Thyroid gland (tissue), 4 donors: ENCODE measurements at regions not wholly inside any gene's neighbourhood (a gene's known extent, or its start where the extent isn't known, plus 50 kb on each side); places are given as distances from the start of the nearest gene placed in this dataset.

Source experiments
- DNase-seq, 2 donors: peaks; one replicate each; pipeline ENCODE4 v3.0.0-alpha.2; 2019
- H3K27ac ChIP-seq, 3 donors: fragments of 200-600 bp; sonication (generic); 1 replicate in 2 of 3; 2 replicates in 1 of 3; pipeline ENCODE4 v1.5.1; 2016 to 2019; ENCODE audit warnings: mild to moderate bottlenecking in 1 of 3, moderate library complexity in 1 of 3
- H3K27me3 ChIP-seq: fragments of 200-600 bp; sonication (generic); one replicate; pipeline ENCODE4 v1.5.1; 2019
- H3K36me3 ChIP-seq, 2 donors: fragments of 200-600 bp; sonication (generic); one replicate each; pipeline ENCODE4 v1.5.1; 2016 to 2019
- H3K4me1 ChIP-seq, 2 donors: fragments of 200-600 bp; sonication (generic); one replicate each; pipeline ENCODE4 v1.5.1; 2017 to 2019
- H3K4me3 ChIP-seq, 3 donors: fragments of 200-600 bp; sonication (generic); replicated peaks in 1 of 3; 1 replicate in 2 of 3; 2 replicates in 1 of 3; pipeline ENCODE4 v1.5.1; 2016; ENCODE audit warnings: mild to moderate bottlenecking in 1 of 3
- H3K9me3 ChIP-seq: fragments of 200-600 bp; sonication (generic); one replicate; pipeline ENCODE4 v1.5.1; 2017
- POLR2A ChIP-seq, 2 donors: fragments of 450-650 bp; IDR thresholded peaks; one replicate each; pipeline ENCODE4 v1.6.1; 2017; ENCODE audit warnings: antibody characterized with exemption in 2 of 2, mild to moderate bottlenecking in 2 of 2, moderate library complexity in 1 of 2
- WGBS, 2 donors: methylation state at CpG; one replicate each; pipeline ENCODE4 v1.1.5; 2017; 5-methylcytosine and 5-hydroxymethylcytosine counted together
- intact Hi-C: fragments of 100-400 bp; cut with DNase I; formaldehyde crosslinking; loops from one replicate; pipeline ENCODE4 v1.15.1; 2023
- TF ChIP-seq, protein P1 (sequence below), 6 experiments: fragments of 200-600 bp in 3 of 6; fragments of 450-650 bp in 3 of 6; sonication (generic) in 3 of 6; IDR thresholded peaks; one replicate each; pipeline ENCODE4 v1.5.1; 2016 to 2019; ENCODE audit warnings: antibody characterized with exemption in 6 of 6, mild to moderate bottlenecking in 2 of 6, inconsistent platforms in 1 of 6, moderate library complexity in 1 of 6

GRCh38 chr3:140834266-140835037 lies 107.2 kb upstream of the SLC25A36 start:
- Histone ChIP-seq H3K9me3 (no peaks in the 10 kb centered on the region), H3K27ac (no peak overlapping the region), H3K4me1 (no peaks in the 10 kb centered on the region), H3K27me3 (no peaks in the 10 kb centered on the region), H3K4me3 (no peak overlapping the region), H3K36me3 (no peaks in the 10 kb centered on the region)
- 68 to 72% methylated on average over 5 of the region's 5 CpGs for WGBS, 2 donors
- DNase-seq = no peak
- intact Hi-C loops = no loop called here
- TF ChIP-seq, protein P1, sequence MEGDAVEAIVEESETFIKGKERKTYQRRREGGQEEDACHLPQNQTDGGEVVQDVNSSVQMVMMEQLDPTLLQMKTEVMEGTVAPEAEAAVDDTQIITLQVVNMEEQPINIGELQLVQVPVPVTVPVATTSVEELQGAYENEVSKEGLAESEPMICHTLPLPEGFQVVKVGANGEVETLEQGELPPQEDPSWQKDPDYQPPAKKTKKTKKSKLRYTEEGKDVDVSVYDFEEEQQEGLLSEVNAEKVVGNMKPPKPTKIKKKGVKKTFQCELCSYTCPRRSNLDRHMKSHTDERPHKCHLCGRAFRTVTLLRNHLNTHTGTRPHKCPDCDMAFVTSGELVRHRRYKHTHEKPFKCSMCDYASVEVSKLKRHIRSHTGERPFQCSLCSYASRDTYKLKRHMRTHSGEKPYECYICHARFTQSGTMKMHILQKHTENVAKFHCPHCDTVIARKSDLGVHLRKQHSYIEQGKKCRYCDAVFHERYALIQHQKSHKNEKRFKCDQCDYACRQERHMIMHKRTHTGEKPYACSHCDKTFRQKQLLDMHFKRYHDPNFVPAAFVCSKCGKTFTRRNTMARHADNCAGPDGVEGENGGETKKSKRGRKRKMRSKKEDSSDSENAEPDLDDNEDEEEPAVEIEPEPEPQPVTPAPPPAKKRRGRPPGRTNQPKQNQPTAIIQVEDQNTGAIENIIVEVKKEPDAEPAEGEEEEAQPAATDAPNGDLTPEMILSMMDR (IDR thresholded peaks at IDR 0.05) = no peak
- TF ChIP-seq POLR2A (IDR thresholded peaks at IDR 0.05) = no peak

- TF ChIP-seq, protein P1 (IDR thresholded peaks at IDR 0.05) = no peak
- no peak for TF ChIP-seq POLR2A (IDR thresholded peaks at IDR 0.05)
- no peaks in the 10 kb centered on the region for H3K36me3 ChIP-seq
- no peak overlapping the region for H3K4me3 ChIP-seq
- no peak for DNase-seq
- no peaks in the 10 kb centered on the region for H3K9me3 ChIP-seq
- H3K27me3 ChIP-seq = no peaks in the 10 kb centered on the region
- 86 to 88% methylated on average over 4 of the region's 4 CpGs for WGBS, 2 donors
- H3K4me1 ChIP-seq = no peaks in the 10 kb centered on the region
- intact Hi-C loops = no loop called here
- H3K27ac ChIP-seq = no peak overlapping the region
Observed at GRCh38 chr3:140842984-140843649, 98.5 kb upstream of the SLC25A36 start.

- no peak for DNase-seq
- Histone ChIP-seq H3K9me3 (no peaks in the 10 kb centered on the region), H3K4me1 (no peaks in the 10 kb centered on the region), H3K4me3 (no peak overlapping the region), H3K27me3 (no peaks in the 10 kb centered on the region), H3K36me3 (no peaks in the 10 kb centered on the region), H3K27ac (no peak overlapping the region)
- WGBS, 2 donors = 55% methylated on average over 3 of the region's 3 CpGs
- TF ChIP-seq, protein P1 (IDR thresholded peaks at IDR 0.05) = no peak
- TF ChIP-seq POLR2A (IDR thresholded peaks at IDR 0.05) = no peak
- intact Hi-C loops = no loop called here
Observed at GRCh38 chr3:140843656-140844055, 98.0 kb upstream of the SLC25A36 start.

DNA sequence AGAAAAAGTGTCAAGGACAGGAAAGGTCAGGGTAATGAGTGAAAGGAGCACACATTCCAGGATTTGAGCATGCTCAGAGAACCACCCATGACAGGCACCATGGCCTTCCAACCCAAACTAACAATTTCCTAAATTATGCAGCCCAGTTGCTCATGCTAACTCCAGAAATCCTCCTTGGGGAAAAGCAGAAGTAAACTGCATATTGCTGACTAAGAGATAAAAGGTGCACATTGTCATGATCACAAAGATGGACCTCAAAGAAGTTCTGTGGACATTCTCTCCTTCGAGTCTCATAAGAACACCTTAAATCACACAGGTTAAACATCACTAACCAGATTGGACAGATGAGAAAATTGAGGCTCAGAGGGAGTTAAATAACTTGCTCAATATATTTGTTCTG lies 97.6 kb upstream of the SLC25A36 start:
- 87 to 90% methylated on average over 1 of the region's 1 CpG for WGBS, 2 donors
- intact Hi-C loops = no loop called here

More for the DNA sequence above, 97.6 kb upstream of the SLC25A36 start:
- Histone ChIP-seq H3K27me3 (no peaks in the 10 kb centered on the region), H3K27ac (no peak overlapping the region), H3K4me1 (no peaks in the 10 kb centered on the region), H3K4me3 (no peak overlapping the region), H3K36me3 (no peaks in the 10 kb centered on the region), H3K9me3 (no peaks in the 10 kb centered on the region)
- DNase-seq = no peak
- TF ChIP-seq, protein P1 (IDR thresholded peaks at IDR 0.05) = no peak
- no peak for TF ChIP-seq POLR2A (IDR thresholded peaks at IDR 0.05)
